NCI-H82 treated with DMSO at 0.1 percent for 48 hours (cell line): ENCODE measurements at regions not wholly inside any gene's neighbourhood (a gene's known extent, or its start where the extent isn't known, plus 50 kb on each side); places are given as distances from the start of the nearest gene placed in this dataset.

Experiments
- DNase-seq: peaks from one replicate; lab custom pipeline; 2025; ENCODE audit not compliant: unreplicated experiment; lab: John Stamatoyannopoulos, UW

GRCh38 chr17:12429116-12429515, 236.6 kb upstream of the MYOCD start:
- DNase-seq, result no peak

GRCh38 chr17:12431188-12431587, 234.5 kb upstream of the MYOCD start:
- no peak for DNase-seq

GRCh38 chr17:12438212-12438611, 227.5 kb upstream of the MYOCD start:
- DNase-seq, result no peak

- no peak for DNase-seq
Measured at GRCh38 chr17:12438813-12439586, 226.7 kb upstream of the MYOCD start.

- no peak for DNase-seq
Measured at GRCh38 chr17:12445331-12445730, 220.4 kb upstream of the MYOCD start.

GRCh38 chr17:12457493-12457892, 208.2 kb upstream of the MYOCD start:
- DNase-seq, result no peak

- no peak for DNase-seq
Measured at GRCh38 chr17:12459736-12460135, 206.0 kb upstream of the MYOCD start.

GRCh38 chr17:12463102-12463501, 202.6 kb upstream of the MYOCD start:
- no peak for DNase-seq

- DNase-seq, result peak; percentile 64
Measured at GRCh38 chr17:12472252-12473173, 193.2 kb upstream of the MYOCD start.

GRCh38 chr17:12478311-12478710, 187.4 kb upstream of the MYOCD start:
- no peak for DNase-seq

GRCh38 chr17:12485361-12485906, 180.3 kb upstream of the MYOCD start:
- DNase-seq, result no peak

- DNase-seq, result no peak
Measured at GRCh38 chr17:12489325-12489724, 176.4 kb upstream of the MYOCD start.

- DNase-seq, result no peak
Measured at GRCh38 chr17:12492450-12492849, 173.2 kb upstream of the MYOCD start.

GRCh38 chr17:12505866-12506265, 159.8 kb upstream of the MYOCD start:
- DNase-seq, result peak; percentile 16

- DNase-seq, result no peak
Measured at GRCh38 chr17:12507026-12507595, 158.6 kb upstream of the MYOCD start.

- DNase-seq, result no peak
Measured at GRCh38 chr17:12509801-12510200, 155.9 kb upstream of the MYOCD start.

GRCh38 chr17:12510535-12510934, 155.2 kb upstream of the MYOCD start:
- no peak for DNase-seq

GRCh38 chr17:12512694-12513355, 152.9 kb upstream of the MYOCD start:
- no peak for DNase-seq

- DNase-seq, result no peak
Measured at GRCh38 chr17:12514596-12514995, 151.1 kb upstream of the MYOCD start.

- no peak for DNase-seq
Measured at GRCh38 chr17:12519956-12520594, 145.6 kb upstream of the MYOCD start.
